ENCODE measurements at regions not wholly inside any gene's neighbourhood (a gene's known extent, or its start where the extent isn't known, plus 50 kb on each side); places are given as distances from the start of the nearest gene placed in this dataset.
"Not testable (repeated sequence)": the region's sequence is repeated elsewhere in the genome, so short reads cannot be mapped to it uniquely, and the experiment has no call there.

DNA sequence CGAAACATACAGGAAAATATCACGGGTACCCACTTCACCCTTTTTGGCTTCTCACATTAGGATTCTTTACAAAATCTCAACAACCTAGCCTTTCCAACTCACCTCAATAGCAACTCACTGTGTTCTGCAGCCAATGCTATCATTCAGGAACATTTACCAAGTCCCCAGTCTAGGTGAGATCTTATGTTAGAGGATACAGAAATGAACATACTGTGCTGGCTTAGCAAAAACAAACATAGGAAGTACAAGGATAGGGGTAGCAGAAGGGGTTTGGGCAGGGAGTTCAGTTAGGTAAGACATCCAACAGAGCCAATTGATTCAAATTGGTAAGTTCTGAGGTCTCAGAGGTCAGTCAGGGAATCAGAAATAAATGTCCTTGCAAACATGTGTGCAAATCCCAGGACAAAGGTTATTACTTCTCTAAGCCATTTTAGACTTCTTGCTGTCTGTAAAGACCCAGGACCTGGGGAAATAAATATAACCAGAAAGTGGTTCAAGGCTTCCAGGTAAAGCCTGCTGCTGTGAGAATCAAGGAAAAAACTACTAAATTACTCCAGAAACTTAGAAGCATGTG is 556.3 kb upstream of the CHAC2 start:
- H3K27me3 Mint-ChIP-seq: no peaks in the 10 kb centered on the region
- no peak for DNase-seq (ENCODE audit: low spot score)
- no peak overlapping the region for H3K4me3 Mint-ChIP-seq
- no peaks in the 10 kb centered on the region for H3K4me1 Mint-ChIP-seq (ENCODE audit: low read depth in 2 of 2)
- ATAC-seq: no peak
- no peak overlapping the region for H3K27ac Mint-ChIP-seq
- peaks cover 9% of the 10 kb centered on the region for H3K36me3 Mint-ChIP-seq
- peaks cover 13% of the 10 kb centered on the region for H3K9me3 Mint-ChIP-seq

GRCh38 chr2:53210538-53210937 is 557.1 kb upstream of the CHAC2 start:
- peaks cover 9% of the 10 kb centered on the region for H3K36me3 Mint-ChIP-seq
- DNase-seq (ENCODE audit: low spot score): no peak
- H3K27me3 Mint-ChIP-seq: no peaks in the 10 kb centered on the region
- no peak overlapping the region for H3K4me3 Mint-ChIP-seq
- no peaks in the 10 kb centered on the region for H3K4me1 Mint-ChIP-seq (ENCODE audit: low read depth in 2 of 2)
- no peak overlapping the region for H3K27ac Mint-ChIP-seq
- peaks cover 7% of the 10 kb centered on the region for H3K9me3 Mint-ChIP-seq
- no peak for ATAC-seq

GRCh38 chr2:53209679-53210458 is 557.7 kb upstream of the CHAC2 start:
- Mint-ChIP-seq H3K36me3 (peaks cover 7% of the 10 kb centered on the region), H3K27ac (no peak overlapping the region), H3K4me3 (no peak overlapping the region), H3K27me3 (no peaks in the 10 kb centered on the region), H3K9me3 (peaks cover 7% of the 10 kb centered on the region), H3K4me1 (ENCODE audit: low read depth in 2 of 2) (no peaks in the 10 kb centered on the region)
- DNase-seq (ENCODE audit: low spot score) (no peak), ATAC-seq (no peak)

- Mint-ChIP-seq H3K9me3 (no peaks in the 10 kb centered on the region), H3K36me3 (no peaks in the 10 kb centered on the region), H3K27ac (no peak overlapping the region), H3K4me3 (no peak overlapping the region), H3K27me3 (no peaks in the 10 kb centered on the region), H3K4me1 (ENCODE audit: low read depth in 2 of 2) (no peaks in the 10 kb centered on the region)
- ATAC-seq (no peak), DNase-seq (ENCODE audit: low spot score) (no peak)
These were observed 558.8 kb upstream of the CHAC2 start for GRCh38 chr2:53208815-53209214.

DNA sequence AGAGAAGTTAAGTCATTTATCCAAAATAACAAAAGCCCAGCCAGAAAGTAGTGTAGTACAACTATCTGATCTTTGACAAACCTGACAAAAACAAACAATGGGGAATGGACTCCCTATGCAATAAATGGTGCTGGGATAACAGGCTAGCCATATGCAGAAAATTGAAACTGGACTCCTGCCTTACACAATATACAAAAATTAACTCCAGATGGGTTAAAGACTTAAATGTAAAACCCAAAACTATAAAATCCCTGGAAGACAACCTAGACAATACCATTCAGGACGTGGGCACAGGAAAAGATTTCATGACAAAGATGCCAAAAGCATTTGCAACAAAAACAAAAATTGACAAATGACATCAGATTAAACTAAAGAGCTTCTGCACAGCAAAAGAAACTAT is 561.4 kb upstream of the CHAC2 start:
- not testable (repeated sequence) for H3K27ac Mint-ChIP-seq; H3K4me3 Mint-ChIP-seq; DNase-seq (ENCODE audit: low spot score); H3K9me3 Mint-ChIP-seq; ATAC-seq; H3K4me1 Mint-ChIP-seq (ENCODE audit: low read depth in 2 of 2); H3K27me3 Mint-ChIP-seq; H3K36me3 Mint-ChIP-seq

GRCh38 chr2:53202063-53202462 is 565.5 kb upstream of the CHAC2 start:
- DNase-seq (ENCODE audit: low spot score) (no peak), ATAC-seq (no peak)
- H3K9me3 Mint-ChIP-seq: peaks cover 6% of the 10 kb centered on the region
- H3K4me3 Mint-ChIP-seq: no peak overlapping the region
- H3K27ac Mint-ChIP-seq: no peak overlapping the region
- no peaks in the 10 kb centered on the region for H3K4me1 Mint-ChIP-seq (ENCODE audit: low read depth in 2 of 2)
- no peaks in the 10 kb centered on the region for H3K36me3 Mint-ChIP-seq
- H3K27me3 Mint-ChIP-seq: no peaks in the 10 kb centered on the region

GRCh38 chr2:53200072-53200471 is 567.5 kb upstream of the CHAC2 start:
- no peak overlapping the region for H3K4me3 Mint-ChIP-seq
- H3K36me3 Mint-ChIP-seq: no peaks in the 10 kb centered on the region
- no peaks in the 10 kb centered on the region for H3K4me1 Mint-ChIP-seq (ENCODE audit: low read depth in 2 of 2)
- ATAC-seq (no peak), DNase-seq (ENCODE audit: low spot score) (no peak)
- H3K27ac Mint-ChIP-seq: no peak overlapping the region
- H3K27me3 Mint-ChIP-seq: no peaks in the 10 kb centered on the region
- peaks cover 6% of the 10 kb centered on the region for H3K9me3 Mint-ChIP-seq

GRCh38 chr2:53188851-53189510 is 578.6 kb upstream of the CHAC2 start:
- no peak overlapping the region for H3K4me3 Mint-ChIP-seq
- no peak for ATAC-seq

DNA sequence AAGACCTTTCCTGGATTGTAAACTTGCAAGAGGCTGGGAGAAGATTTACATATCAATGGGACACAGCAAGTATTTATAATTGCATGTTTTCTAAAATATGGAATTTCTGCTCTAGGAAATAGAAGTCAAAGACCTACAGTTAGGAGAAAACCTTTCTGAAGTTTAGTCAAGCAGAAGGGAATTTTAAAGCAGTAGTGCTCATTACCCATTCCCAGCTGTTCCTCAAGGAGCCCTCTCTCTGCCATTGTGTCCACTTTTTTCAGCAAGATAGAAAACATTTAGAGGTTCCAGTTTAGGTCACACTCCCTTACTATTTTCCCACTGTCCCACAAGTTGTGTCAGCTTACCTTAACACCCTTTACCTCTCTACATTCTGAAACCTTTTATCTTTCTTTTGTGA is 584.0 kb upstream of the CHAC2 start:
- H3K4me3 Mint-ChIP-seq: no peak overlapping the region
- ATAC-seq (no peak), DNase-seq (ENCODE audit: low spot score) (no peak)
- H3K9me3 Mint-ChIP-seq: peaks cover 2% of the 10 kb centered on the region
- H3K27ac Mint-ChIP-seq: no peak overlapping the region
- no peaks in the 10 kb centered on the region for H3K36me3 Mint-ChIP-seq
- no peaks in the 10 kb centered on the region for H3K4me1 Mint-ChIP-seq (ENCODE audit: low read depth in 2 of 2)
- no peaks in the 10 kb centered on the region for H3K27me3 Mint-ChIP-seq

More at GRCh38 chr2:53188851-53189510, 578.6 kb upstream of the CHAC2 start:
- no peaks in the 10 kb centered on the region for H3K27me3 Mint-ChIP-seq
- no peak for DNase-seq (ENCODE audit: low spot score)
- no peaks in the 10 kb centered on the region for H3K9me3 Mint-ChIP-seq
- H3K27ac Mint-ChIP-seq: no peak overlapping the region
- no peaks in the 10 kb centered on the region for H3K36me3 Mint-ChIP-seq
- H3K4me1 Mint-ChIP-seq (ENCODE audit: low read depth in 2 of 2): no peaks in the 10 kb centered on the region

DNA sequence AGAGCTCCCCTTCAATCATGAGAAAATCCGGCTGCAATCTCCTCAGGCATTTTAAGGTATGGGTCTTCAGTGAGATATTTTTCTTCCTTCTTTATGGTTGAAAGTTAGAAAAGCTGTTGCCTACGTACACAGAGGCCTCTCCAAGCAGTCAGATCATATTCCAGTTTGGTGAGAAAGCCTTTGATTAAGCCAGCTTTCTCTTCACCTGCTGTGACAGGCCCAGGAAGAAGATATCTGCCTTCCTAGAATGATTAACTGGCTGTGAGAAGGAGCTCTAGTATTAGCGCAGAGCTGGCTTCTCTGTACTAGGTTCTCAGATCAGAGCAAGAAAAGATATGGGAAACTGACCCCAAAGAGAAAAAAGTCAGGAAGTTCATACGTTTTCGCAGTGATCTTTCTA is 585.0 kb upstream of the CHAC2 start:
- H3K9me3 Mint-ChIP-seq: peaks cover 3% of the 10 kb centered on the region
- no peak for ATAC-seq
- DNase-seq (ENCODE audit: low spot score): no peak
- H3K27ac Mint-ChIP-seq: no peak overlapping the region
- H3K4me3 Mint-ChIP-seq: no peak overlapping the region
- no peaks in the 10 kb centered on the region for H3K27me3 Mint-ChIP-seq
- H3K36me3 Mint-ChIP-seq: no peaks in the 10 kb centered on the region
- no peaks in the 10 kb centered on the region for H3K4me1 Mint-ChIP-seq (ENCODE audit: low read depth in 2 of 2)

GRCh38 chr2:53181759-53182158 is 585.8 kb upstream of the CHAC2 start:
- DNase-seq (ENCODE audit: low spot score): no peak

DNA sequence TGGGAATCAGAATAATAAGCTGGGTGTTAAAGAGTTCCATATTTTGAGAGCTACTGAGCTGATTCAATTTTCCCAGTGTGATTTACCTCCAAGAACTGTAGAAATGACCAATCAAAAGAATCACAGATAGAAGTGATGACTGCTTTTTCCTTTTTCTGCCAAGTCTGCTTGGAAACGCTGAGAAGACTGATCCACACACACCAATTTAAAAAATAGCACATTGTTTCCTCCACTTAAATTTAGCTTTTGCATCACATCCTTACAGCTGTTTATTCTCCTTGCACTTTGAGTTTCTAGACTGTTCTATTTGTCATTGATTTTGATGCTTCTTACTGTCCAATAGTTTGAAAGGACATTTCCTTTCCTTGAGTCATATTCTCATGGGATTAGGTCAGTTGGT is 590.3 kb upstream of the CHAC2 start:
- no peak for ATAC-seq
- Mint-ChIP-seq H3K36me3 (no peaks in the 10 kb centered on the region), H3K27me3 (no peaks in the 10 kb centered on the region), H3K27ac (no peak overlapping the region), H3K4me1 (ENCODE audit: low read depth in 2 of 2) (no peaks in the 10 kb centered on the region), H3K9me3 (peaks cover 12% of the 10 kb centered on the region), H3K4me3 (no peak overlapping the region)
- no peak for DNase-seq (ENCODE audit: low spot score)

More at GRCh38 chr2:53181759-53182158, 585.8 kb upstream of the CHAC2 start:
- H3K27ac Mint-ChIP-seq: no peak overlapping the region
- peaks cover 6% of the 10 kb centered on the region for H3K9me3 Mint-ChIP-seq
- H3K4me3 Mint-ChIP-seq: no peak overlapping the region
- H3K27me3 Mint-ChIP-seq: no peaks in the 10 kb centered on the region
- no peaks in the 10 kb centered on the region for H3K36me3 Mint-ChIP-seq
- ATAC-seq: no peak
- H3K4me1 Mint-ChIP-seq (ENCODE audit: low read depth in 2 of 2): no peaks in the 10 kb centered on the region

DNA sequence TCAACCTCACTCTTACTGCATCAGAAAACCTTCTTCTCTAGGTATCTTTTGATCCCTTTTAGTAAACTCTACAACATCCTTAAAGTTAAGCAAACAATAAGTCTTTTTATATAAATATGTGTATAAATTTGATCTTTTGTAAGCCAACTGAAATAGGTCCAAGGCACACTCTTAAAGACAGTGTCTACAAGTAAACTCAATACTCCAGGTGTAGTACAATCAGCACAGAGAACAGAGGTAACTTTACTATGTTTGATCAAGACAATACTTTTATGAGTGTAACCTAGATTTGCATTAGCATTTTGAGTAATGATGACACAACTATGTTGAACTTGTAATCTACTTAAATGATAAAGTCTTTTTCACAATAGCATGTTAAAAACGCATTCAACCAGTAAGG is 593.1 kb upstream of the CHAC2 start:
- DNase-seq (ENCODE audit: low spot score) (no peak), ATAC-seq (no peak)
- H3K27ac Mint-ChIP-seq: no peak overlapping the region
- H3K9me3 Mint-ChIP-seq: peaks cover 10% of the 10 kb centered on the region
- H3K4me1 Mint-ChIP-seq (ENCODE audit: low read depth in 2 of 2): no peaks in the 10 kb centered on the region
- no peak overlapping the region for H3K4me3 Mint-ChIP-seq
- no peaks in the 10 kb centered on the region for H3K27me3 Mint-ChIP-seq
- H3K36me3 Mint-ChIP-seq: no peaks in the 10 kb centered on the region

DNA sequence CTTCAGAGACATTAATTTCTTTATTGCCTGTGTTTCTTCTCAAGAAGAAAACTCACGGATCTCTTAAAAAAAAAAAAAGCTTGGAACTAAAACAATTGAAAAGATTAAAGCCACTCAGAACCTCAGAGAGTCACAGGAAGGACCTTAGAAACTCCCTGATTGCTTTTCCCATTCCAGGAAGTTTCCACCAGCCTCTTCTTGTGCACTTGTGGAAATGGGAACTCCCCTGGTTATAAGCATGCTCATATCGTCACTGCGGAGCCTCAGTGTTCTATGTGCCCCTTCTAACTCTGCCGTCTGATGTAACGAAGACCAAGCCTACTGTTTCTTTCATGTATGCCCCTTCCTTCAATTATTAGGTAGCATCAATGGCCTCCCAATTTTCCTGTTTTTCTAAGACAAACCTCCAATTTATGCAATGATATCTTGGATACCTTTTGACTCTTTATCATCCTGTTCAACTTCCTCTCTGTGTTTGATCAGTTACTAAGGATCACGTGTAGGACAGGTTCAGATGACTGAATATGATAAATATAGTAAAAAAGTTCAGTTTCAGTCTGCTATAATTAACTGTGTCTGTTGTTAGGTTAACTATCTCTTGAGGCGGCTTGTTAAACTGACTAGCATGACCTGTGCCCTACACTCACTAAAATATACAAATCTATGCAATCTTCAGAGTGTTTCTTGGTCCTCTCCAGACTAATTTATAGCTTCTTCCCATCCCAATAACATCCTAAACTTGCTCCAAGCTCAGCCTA is 593.7 kb upstream of the CHAC2 start:
- Mint-ChIP-seq H3K4me3 (no peak overlapping the region), H3K36me3 (no peaks in the 10 kb centered on the region)
- ATAC-seq: no peak

More for the DNA sequence above, 593.7 kb upstream of the CHAC2 start:
- no peak for DNase-seq (ENCODE audit: low spot score)
- Mint-ChIP-seq H3K9me3 (peaks cover 13% of the 10 kb centered on the region), H3K27me3 (no peaks in the 10 kb centered on the region), H3K27ac (no peak overlapping the region), H3K4me1 (ENCODE audit: low read depth in 2 of 2) (no peaks in the 10 kb centered on the region)

Data from natural killer cell treated with Interleukin-12 subunit alpha and Interleukin-12 subunit beta and Interleukin-15 and Interleukin-18, amount 100 ng/mL, for 72 hours (primary cell).